ENCODE measurements at regions not wholly inside any gene's neighbourhood (a gene's known extent, or its start where the extent isn't known, plus 50 kb on each side); places are given as distances from the start of the nearest gene placed in this dataset.

- TF ChIP-seq, protein P1, sequence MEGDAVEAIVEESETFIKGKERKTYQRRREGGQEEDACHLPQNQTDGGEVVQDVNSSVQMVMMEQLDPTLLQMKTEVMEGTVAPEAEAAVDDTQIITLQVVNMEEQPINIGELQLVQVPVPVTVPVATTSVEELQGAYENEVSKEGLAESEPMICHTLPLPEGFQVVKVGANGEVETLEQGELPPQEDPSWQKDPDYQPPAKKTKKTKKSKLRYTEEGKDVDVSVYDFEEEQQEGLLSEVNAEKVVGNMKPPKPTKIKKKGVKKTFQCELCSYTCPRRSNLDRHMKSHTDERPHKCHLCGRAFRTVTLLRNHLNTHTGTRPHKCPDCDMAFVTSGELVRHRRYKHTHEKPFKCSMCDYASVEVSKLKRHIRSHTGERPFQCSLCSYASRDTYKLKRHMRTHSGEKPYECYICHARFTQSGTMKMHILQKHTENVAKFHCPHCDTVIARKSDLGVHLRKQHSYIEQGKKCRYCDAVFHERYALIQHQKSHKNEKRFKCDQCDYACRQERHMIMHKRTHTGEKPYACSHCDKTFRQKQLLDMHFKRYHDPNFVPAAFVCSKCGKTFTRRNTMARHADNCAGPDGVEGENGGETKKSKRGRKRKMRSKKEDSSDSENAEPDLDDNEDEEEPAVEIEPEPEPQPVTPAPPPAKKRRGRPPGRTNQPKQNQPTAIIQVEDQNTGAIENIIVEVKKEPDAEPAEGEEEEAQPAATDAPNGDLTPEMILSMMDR (IDR thresholded peaks at IDR 0.05; ENCODE audit: low read depth, low read length, missing input control), result no peak
- TF ChIP-seq RAD21 (IDR thresholded peaks at IDR 0.05) (no peak), HNF4A (conservative IDR thresholded peaks at IDR 0.05) (no peak), MAX (IDR thresholded peaks at IDR 0.05) (no peak), GABPA (IDR thresholded peaks at IDR 0.05 in 1 of 2, conservative IDR thresholded peaks at IDR 0.05 in 1 of 2) (no peak), ATF3 (IDR thresholded peaks at IDR 0.05) (no peak)
- TF ChIP-seq, protein P2, sequence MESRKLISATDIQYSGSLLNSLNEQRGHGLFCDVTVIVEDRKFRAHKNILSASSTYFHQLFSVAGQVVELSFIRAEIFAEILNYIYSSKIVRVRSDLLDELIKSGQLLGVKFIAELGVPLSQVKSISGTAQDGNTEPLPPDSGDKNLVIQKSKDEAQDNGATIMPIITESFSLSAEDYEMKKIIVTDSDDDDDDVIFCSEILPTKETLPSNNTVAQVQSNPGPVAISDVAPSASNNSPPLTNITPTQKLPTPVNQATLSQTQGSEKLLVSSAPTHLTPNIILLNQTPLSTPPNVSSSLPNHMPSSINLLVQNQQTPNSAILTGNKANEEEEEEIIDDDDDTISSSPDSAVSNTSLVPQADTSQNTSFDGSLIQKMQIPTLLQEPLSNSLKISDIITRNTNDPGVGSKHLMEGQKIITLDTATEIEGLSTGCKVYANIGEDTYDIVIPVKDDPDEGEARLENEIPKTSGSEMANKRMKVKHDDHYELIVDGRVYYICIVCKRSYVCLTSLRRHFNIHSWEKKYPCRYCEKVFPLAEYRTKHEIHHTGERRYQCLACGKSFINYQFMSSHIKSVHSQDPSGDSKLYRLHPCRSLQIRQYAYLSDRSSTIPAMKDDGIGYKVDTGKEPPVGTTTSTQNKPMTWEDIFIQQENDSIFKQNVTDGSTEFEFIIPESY (IDR thresholded peaks at IDR 0.05), result no peak
Measured at GRCh38 chr5:127228540-127229184, 61.9 kb upstream of the MEGF10 start.

Measured in liver (tissue), 3 donors.